CD4-positive, alpha-beta T cell treated with Interferon alpha-2 for 1 hour (primary cell): ENCODE measurements at regions not wholly inside any gene's neighbourhood (a gene's known extent, or its start where the extent isn't known, plus 50 kb on each side); places are given as distances from the start of the nearest gene placed in this dataset.

ENCODE experiments used
- DNase-seq, 2 donors: peaks; one replicate each; pipeline ENCODE4 v3.0.0-alpha.2; 2020 to 2022

GRCh38 chr3:124654470-124654845 is 75.8 kb upstream of the UMPS start:
- no peak for DNase-seq

DNA sequence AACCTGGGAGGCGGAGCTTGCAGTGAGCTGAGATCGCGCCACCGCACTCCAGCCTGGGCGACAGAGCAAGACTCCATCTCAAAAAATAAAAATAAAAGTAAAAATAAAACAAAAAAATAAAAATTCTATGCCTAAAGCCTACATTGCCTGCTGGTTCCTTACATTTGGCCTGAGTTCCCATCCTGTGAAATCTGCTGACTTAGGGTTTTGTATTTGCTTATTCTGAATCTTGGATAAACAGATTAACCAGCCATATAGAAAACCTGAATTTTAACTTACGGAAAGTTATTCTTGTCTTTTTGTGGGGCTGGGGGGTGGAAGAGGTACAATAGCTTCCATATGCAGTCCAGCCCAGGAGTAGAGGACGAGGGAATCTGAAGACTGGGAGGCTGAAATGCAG is 73.7 kb upstream of the UMPS start:
- no peak for DNase-seq

GRCh38 chr3:124657138-124657537 is 73.1 kb upstream of the UMPS start:
- no peak for DNase-seq

DNA sequence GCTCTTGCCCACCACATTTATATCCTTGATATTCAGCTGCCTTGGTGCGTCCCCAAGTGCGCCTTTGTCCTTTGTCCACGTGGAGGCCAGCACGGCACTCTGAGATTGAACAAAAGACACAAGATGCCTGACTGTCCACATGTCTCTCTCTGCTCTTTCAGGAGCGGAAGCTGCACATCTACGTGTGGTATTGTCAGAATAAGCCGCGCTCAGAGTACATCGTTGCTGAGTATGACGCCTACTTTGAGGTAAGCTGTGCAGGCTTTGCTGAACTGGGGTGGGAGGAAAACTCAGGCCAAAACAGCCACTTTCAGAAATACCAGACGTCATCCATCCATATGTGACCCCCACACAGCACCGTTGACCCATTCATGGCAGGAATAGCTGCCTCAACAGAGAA is 72.0 kb upstream of the UMPS start:
- DNase-seq, result no peak

DNA sequence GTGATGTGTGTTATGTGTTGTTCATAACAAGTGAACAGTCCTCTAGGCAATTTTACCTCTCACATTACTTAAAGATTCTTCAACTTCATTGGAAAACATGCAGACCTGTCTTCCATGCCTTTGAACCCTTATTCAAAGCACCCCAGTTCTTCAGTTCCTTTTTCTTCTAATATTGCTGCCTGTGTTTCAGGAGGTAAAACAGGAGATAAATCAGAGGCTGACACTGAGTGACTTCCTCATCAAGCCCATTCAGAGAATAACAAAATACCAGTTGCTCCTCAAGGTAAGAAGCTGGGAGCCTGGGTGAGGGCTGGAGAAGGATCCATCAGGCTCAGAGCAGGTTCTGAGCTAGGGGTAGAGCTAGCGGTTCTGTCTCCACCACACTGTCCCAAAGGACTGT is 71.1 kb upstream of the UMPS start:
- DNase-seq, result no peak

GRCh38 chr3:124660599-124660998 is 69.7 kb upstream of the UMPS start:
- DNase-seq, result no peak

GRCh38 chr3:124663690-124664089 is 66.6 kb upstream of the UMPS start:
- no peak for DNase-seq

GRCh38 chr3:124664804-124665203 is 65.4 kb upstream of the UMPS start:
- no peak for DNase-seq

DNA sequence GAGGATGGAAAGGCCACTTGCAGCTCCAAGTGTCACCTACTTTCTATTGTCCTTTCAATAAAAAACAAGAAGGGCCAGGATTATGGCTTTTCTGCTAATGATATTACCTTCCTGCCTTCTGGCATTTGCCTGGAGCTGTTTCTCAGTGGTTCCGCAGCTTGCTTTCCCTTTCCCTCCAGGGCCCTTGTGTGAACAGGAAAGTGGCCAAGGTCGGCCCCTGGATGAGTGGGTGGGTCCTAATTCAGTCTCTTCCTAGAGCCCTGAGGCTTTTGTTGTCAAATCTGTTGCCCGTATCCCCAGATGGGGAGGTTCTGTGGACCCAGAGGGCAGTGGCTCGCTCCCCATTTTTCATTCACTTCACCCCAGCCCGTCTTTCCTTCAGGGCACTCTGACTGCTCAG is 64.2 kb upstream of the UMPS start:
- no peak for DNase-seq

GRCh38 chr3:124669470-124669869 is 60.8 kb upstream of the UMPS start:
- no peak for DNase-seq

DNA sequence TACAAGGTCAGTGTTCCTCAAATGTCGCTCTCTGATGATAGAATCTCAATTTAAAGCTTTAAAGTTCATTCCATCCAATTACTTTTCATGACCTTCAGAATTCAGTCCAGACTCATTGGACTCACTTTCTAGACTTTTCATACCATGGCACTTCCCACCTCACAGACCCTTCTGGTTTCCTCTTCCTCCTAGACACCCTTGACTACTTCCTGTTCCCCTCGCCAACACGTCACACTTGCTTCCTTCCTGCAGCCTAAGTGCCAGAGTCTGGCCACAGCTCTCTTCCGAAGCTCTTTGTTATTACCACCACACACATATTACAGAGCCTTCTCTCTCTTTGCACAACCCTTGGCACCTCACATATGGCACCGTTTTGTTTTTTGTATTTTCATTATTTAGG is 59.1 kb upstream of the UMPS start:
- peak; percentile 53 to 56 for DNase-seq

DNA sequence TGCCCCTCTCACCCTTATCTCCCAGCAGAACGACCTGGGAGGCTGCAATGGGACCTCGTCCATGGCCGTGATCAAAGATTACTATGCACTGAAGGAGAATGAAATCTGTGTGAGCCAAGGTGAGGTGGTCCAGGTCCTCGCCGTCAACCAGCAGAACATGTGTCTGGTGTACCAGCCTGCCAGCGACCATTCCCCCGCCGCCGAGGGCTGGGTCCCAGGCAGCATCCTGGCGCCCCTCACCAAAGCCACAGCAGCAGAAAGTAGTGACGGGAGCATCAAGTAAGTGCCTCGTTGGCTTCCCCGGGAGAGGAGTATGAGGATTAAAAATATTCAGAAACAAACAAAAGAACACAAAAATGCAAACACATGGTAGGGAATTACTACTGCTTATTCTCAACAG is 55.9 kb upstream of the UMPS start:
- DNase-seq, result no peak

DNA sequence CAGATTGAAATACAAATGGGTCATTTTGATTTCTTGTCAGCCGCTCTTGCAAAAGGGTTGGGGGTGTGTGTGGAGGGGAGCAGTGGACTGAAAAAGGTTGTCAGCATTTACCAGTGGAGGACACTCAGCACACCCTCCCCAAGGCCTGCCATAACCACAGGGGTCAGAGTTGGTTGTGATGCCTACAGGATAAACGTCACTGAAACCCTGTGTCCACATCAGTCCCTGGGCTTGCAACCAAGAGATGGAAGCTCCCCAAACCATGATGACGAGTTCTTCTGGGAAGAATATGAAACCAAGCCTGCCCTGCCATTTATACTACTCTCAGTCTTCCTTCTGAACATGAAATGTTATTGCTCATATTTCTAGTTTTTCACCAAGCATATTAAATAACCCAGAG is 54.0 kb upstream of the UMPS start:
- no peak for DNase-seq

- no peak for DNase-seq
These were observed 51.1 kb upstream of the UMPS start for GRCh38 chr3:124679048-124679638.
